ENCODE measurements at regions not wholly inside any gene's neighbourhood (a gene's known extent, or its start where the extent isn't known, plus 50 kb on each side); places are given as distances from the start of the nearest gene placed in this dataset.

DNA sequence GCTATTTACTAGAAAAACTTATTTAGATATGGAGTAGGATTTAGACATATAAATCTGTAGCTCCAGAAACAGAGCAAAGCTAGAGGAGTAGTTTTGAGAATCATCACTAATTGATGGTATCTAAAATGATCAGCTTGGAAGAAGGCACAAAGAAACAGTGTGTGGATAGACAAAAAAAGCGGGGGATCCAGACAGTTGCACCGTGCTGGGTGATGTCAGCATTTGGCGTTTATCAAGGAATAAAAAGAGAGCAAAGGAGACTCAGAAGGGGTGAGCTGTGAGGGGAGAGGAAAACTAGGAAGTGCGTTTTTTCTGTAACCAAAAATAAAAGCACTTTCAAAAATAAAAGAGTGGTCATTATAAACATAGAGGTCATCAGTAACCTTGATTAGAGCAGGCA, 90.5 kb upstream of the GPRIN3 start:
- TF ChIP-seq, protein P1, sequence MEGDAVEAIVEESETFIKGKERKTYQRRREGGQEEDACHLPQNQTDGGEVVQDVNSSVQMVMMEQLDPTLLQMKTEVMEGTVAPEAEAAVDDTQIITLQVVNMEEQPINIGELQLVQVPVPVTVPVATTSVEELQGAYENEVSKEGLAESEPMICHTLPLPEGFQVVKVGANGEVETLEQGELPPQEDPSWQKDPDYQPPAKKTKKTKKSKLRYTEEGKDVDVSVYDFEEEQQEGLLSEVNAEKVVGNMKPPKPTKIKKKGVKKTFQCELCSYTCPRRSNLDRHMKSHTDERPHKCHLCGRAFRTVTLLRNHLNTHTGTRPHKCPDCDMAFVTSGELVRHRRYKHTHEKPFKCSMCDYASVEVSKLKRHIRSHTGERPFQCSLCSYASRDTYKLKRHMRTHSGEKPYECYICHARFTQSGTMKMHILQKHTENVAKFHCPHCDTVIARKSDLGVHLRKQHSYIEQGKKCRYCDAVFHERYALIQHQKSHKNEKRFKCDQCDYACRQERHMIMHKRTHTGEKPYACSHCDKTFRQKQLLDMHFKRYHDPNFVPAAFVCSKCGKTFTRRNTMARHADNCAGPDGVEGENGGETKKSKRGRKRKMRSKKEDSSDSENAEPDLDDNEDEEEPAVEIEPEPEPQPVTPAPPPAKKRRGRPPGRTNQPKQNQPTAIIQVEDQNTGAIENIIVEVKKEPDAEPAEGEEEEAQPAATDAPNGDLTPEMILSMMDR (optimal IDR thresholded peaks at IDR 0.05 in 1 of 3, IDR thresholded peaks at IDR 0.05 in 1 of 3, conservative IDR thresholded peaks at IDR 0.05 in 1 of 3; ENCODE audit: extremely low read depth in 1 of 3, insufficient read depth in 2 of 3, low read length in 3 of 3): no peak
- no peak for TF ChIP-seq EZH2 (IDR thresholded peaks at IDR 0.05; ENCODE audit: low read length)

All from keratinocyte (primary cell).